Nephron (organoid): ENCODE measurements at regions not wholly inside any gene's neighbourhood (a gene's known extent, or its start where the extent isn't known, plus 50 kb on each side); places are given as distances from the start of the nearest gene placed in this dataset.

Source experiments
- H3K27ac Mint-ChIP-seq, 3 experiments: 2 replicates each; pipeline ENCODE4 v1.8.0; 2020; ENCODE audit warnings: mixed read lengths in 3 of 3, mild to moderate bottlenecking in 2 of 3, moderate library complexity in 1 of 3
- H3K27me3 Mint-ChIP-seq: 2 replicates; pipeline ENCODE4 v1.8.0; 2021; ENCODE audit warnings: low read depth, mild to moderate bottlenecking, moderate library complexity, mixed read lengths
- H3K36me3 Mint-ChIP-seq: 2 replicates; pipeline ENCODE4 v1.8.0; 2020; ENCODE audit warnings: low read depth, mixed read lengths
- H3K4me1 Mint-ChIP-seq: 2 replicates; pipeline ENCODE4 v1.8.0; 2020; ENCODE audit warnings: mixed read lengths
- H3K4me3 Mint-ChIP-seq, 3 experiments: 2 replicates each; pipeline ENCODE4 v1.8.0; 2020; ENCODE audit warnings: mild to moderate bottlenecking in 3 of 3, mixed read lengths in 3 of 3, moderate library complexity in 2 of 3
- H3K9me3 Mint-ChIP-seq: 2 replicates; pipeline ENCODE4 v1.8.0; 2020; ENCODE audit warnings: mixed read lengths
- TF ChIP-seq, protein P1 (sequence below), 3 experiments: fragments of 200-600 bp; sonication (generic); IDR thresholded peaks; one replicate each; pipeline ENCODE4 v1.5.0; 2021; ENCODE audit warnings: antibody characterized with exemption in 3 of 3; ENCODE audit not compliant: unreplicated experiment in 3 of 3

DNA sequence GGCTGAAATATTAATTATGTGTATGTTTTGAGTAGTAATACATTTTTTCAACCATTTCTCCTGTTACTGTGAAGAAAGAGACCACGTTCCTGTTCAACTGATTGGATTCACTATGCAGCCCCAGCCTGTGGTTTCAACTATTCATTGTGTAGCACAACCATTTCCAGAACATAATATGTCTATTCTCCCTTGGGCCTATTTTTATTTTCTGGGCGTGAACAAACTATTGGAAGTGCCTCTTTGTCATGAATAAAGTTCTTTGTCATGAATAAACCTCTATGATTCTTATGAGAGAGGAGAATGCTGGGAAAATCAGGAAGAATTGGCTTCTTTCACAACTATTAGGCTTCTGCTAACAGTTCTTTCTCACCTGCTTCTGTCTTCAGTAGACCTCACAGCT is 152.4 kb downstream of the GNAT3 start:
- no peaks in the 10 kb centered on the region for H3K36me3 Mint-ChIP-seq
- H3K4me1 Mint-ChIP-seq, result no peaks in the 10 kb centered on the region
- H3K4me3 Mint-ChIP-seq, result no peak overlapping the region
- no peaks in the 10 kb centered on the region for H3K9me3 Mint-ChIP-seq
- H3K27me3 Mint-ChIP-seq, result no peaks in the 10 kb centered on the region
- H3K27ac Mint-ChIP-seq, result peak overlapping the region in 2 of 3 experiments; percentile 13 to 42
- TF ChIP-seq, protein P1, sequence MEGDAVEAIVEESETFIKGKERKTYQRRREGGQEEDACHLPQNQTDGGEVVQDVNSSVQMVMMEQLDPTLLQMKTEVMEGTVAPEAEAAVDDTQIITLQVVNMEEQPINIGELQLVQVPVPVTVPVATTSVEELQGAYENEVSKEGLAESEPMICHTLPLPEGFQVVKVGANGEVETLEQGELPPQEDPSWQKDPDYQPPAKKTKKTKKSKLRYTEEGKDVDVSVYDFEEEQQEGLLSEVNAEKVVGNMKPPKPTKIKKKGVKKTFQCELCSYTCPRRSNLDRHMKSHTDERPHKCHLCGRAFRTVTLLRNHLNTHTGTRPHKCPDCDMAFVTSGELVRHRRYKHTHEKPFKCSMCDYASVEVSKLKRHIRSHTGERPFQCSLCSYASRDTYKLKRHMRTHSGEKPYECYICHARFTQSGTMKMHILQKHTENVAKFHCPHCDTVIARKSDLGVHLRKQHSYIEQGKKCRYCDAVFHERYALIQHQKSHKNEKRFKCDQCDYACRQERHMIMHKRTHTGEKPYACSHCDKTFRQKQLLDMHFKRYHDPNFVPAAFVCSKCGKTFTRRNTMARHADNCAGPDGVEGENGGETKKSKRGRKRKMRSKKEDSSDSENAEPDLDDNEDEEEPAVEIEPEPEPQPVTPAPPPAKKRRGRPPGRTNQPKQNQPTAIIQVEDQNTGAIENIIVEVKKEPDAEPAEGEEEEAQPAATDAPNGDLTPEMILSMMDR (IDR thresholded peaks at IDR 0.05; ENCODE audit: unreplicated experiment in 3 of 3), result no peak

- Mint-ChIP-seq H3K27ac (peak overlapping the region in 1 of 3 experiments; percentile 42), H3K4me1 (no peaks in the 10 kb centered on the region), H3K27me3 (no peaks in the 10 kb centered on the region), H3K9me3 (no peaks in the 10 kb centered on the region), H3K4me3 (no peak overlapping the region), H3K36me3 (no peaks in the 10 kb centered on the region)
- TF ChIP-seq, protein P1 (IDR thresholded peaks at IDR 0.05; ENCODE audit: unreplicated experiment in 3 of 3), result no peak
Measured at GRCh38 chr7:80359029-80359428, 152.8 kb downstream of the GNAT3 start.

- Mint-ChIP-seq H3K27ac (no peak overlapping the region), H3K36me3 (no peaks in the 10 kb centered on the region), H3K27me3 (no peaks in the 10 kb centered on the region), H3K4me1 (no peaks in the 10 kb centered on the region), H3K9me3 (no peaks in the 10 kb centered on the region), H3K4me3 (no peak overlapping the region)
- TF ChIP-seq, protein P1 (IDR thresholded peaks at IDR 0.05; ENCODE audit: unreplicated experiment in 3 of 3), result no peak
Measured at GRCh38 chr7:80357530-80357929, 154.3 kb downstream of the GNAT3 start.

- no peak overlapping the region for H3K27ac Mint-ChIP-seq
- H3K4me3 Mint-ChIP-seq, result no peak overlapping the region
- TF ChIP-seq, protein P1 (IDR thresholded peaks at IDR 0.05; ENCODE audit: unreplicated experiment in 3 of 3), result no peak
- no peaks in the 10 kb centered on the region for H3K27me3 Mint-ChIP-seq
- H3K9me3 Mint-ChIP-seq, result no peaks in the 10 kb centered on the region
- no peaks in the 10 kb centered on the region for H3K4me1 Mint-ChIP-seq
- H3K36me3 Mint-ChIP-seq, result no peaks in the 10 kb centered on the region
Measured at GRCh38 chr7:80350430-80350829, 161.4 kb downstream of the GNAT3 start.

DNA sequence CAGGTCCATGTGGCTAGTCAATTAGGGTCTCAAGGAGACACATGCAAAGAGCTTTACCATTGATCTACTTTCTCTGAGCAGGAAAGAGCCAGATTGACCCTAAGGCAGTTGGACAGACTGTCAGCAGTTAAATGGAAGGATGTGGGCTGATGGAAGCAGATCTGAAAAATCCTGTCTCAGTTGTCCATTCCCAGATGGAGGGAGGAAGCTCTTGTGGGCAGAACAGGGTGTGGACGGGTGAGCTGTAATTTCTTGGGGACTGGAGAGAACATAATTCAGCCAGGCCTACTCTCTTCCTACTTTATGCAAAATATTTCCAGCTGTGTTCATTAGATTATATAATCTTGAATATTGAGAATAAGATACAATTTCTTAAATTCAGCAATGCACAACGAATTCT is 163.6 kb downstream of the GNAT3 start:
- Mint-ChIP-seq H3K4me3 (no peak overlapping the region), H3K36me3 (no peaks in the 10 kb centered on the region), H3K27ac (no peak overlapping the region), H3K9me3 (no peaks in the 10 kb centered on the region), H3K4me1 (no peaks in the 10 kb centered on the region), H3K27me3 (peaks cover 2% of the 10 kb centered on the region)
- TF ChIP-seq, protein P1 (IDR thresholded peaks at IDR 0.05; ENCODE audit: unreplicated experiment in 3 of 3), result no peak

DNA sequence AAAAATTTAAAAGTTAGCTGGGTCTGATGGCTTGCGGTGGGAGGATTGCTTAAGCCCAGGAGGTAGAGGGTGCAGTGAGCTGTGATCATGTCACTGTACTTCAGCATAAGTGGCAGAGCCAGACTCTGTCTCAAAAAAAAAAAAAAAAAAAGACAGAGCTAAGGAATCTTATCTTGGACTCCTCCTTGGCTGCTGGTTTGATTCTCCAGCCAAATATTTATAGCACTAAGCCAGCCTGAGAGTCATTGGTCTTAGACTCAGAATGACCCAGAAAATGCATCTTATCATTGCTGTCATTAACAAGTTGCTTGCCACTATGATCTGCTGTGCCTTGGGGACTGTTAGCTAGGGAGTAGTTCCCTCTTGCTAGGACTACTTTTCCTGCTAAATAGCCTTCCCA is 164.7 kb downstream of the GNAT3 start:
- H3K9me3 Mint-ChIP-seq, result no peaks in the 10 kb centered on the region
- no peaks in the 10 kb centered on the region for H3K36me3 Mint-ChIP-seq
- no peaks in the 10 kb centered on the region for H3K4me1 Mint-ChIP-seq
- no peak overlapping the region for H3K4me3 Mint-ChIP-seq
- H3K27ac Mint-ChIP-seq, result no peak overlapping the region
- H3K27me3 Mint-ChIP-seq, result peaks cover 4% of the 10 kb centered on the region
- TF ChIP-seq, protein P1 (IDR thresholded peaks at IDR 0.05; ENCODE audit: unreplicated experiment in 3 of 3), result no peak
